ENCODE measurements at regions not wholly inside any gene's neighbourhood (a gene's known extent, or its start where the extent isn't known, plus 50 kb on each side); places are given as distances from the start of the nearest gene placed in this dataset.

- H3K9ac ChIP-seq (ENCODE audit: insufficient read depth in 1 of 2, low read depth in 2 of 2, low read length in 2 of 2): no peak overlapping the region
- H3K4me3 ChIP-seq: no peak overlapping the region
- DNase-seq (ENCODE audit: extremely low read depth in 1 of 4, low spot score in 3 of 4): no peak
- no peaks in the 10 kb centered on the region for H4K20me1 ChIP-seq (replicated peaks; ENCODE audit: control insufficient read depth, insufficient read depth, low read length)
- no TSS peak for BruUV-seq (replicated peaks)
- H3K36me3 ChIP-seq (ENCODE audit: control insufficient read depth, insufficient read depth, low read length): no peaks in the 10 kb centered on the region
- H3K4me2 ChIP-seq (ENCODE audit: insufficient read depth, low read length): no peak overlapping the region
- ChIA-PET POLR2A (interaction anchor here (0.6 to 0.7 kb wide), 2 partner anchors 14 to 299 kb away, joined by 3 read pairs; no protein-coding TSS in a partner anchor), CTCF (ENCODE audit: low intra/inter-chr PET ratio) (no interaction called here)
- no peaks in the 10 kb centered on the region for H3K9me3 ChIP-seq (replicated peaks; ENCODE audit: control insufficient read depth, insufficient read depth, low read depth, low read length)
- no peak for ATAC-seq
- no peak for FAIRE-seq
- H3K27me3 ChIP-seq (ENCODE audit: control insufficient read depth in 2 of 2, insufficient read depth in 2 of 2, low read length in 2 of 2): peaks cover 22 to 24% of the 10 kb centered on the region in 2 experiments; a peak in 4 of 5 replicates
- intact Hi-C loops (cut with micrococcal nuclease): no loop called here
- TF ChIP-seq TARDBP (IDR thresholded peaks at IDR 0.05) (no peak), TAF15 (IDR thresholded peaks at IDR 0.05; ENCODE audit: low read depth, low read length) (no peak), ZEB2 (IDR thresholded peaks at IDR 0.05) (no peak), ETV5 (CRISPR knock-in tag; IDR thresholded peaks at IDR 0.05; ENCODE audit: low read depth) (no peak), IRF2 (CRISPR knock-in tag; IDR thresholded peaks at IDR 0.05) (no peak), CBX3 (IDR thresholded peaks at IDR 0.05; ENCODE audit: borderline replicate concordance in 1 of 2, low read length in 2 of 2) (no peak), RBM22 (IDR thresholded peaks at IDR 0.05; ENCODE audit: low read depth, low read length, poor library complexity, severe bottlenecking) (no peak), CAMTA2 (CRISPR knock-in tag; conservative IDR thresholded peaks at IDR 0.05) (no peak), PHF21A (IDR thresholded peaks at IDR 0.05; ENCODE audit: borderline replicate concordance, low read depth) (no peak), CLOCK (CRISPR knock-in tag; IDR thresholded peaks at IDR 0.05; ENCODE audit: borderline replicate concordance) (no peak), FOSL1 (tag; conservative IDR thresholded peaks at IDR 0.05) (no peak)
- in situ Hi-C loops (cut with MboI): no loop called here
- no peaks in the 10 kb centered on the region for H3K79me2 ChIP-seq (ENCODE audit: control insufficient read depth, insufficient read depth, low read length)
- H2AFZ ChIP-seq (ENCODE audit: low read depth, low read length): no peak overlapping the region
- H3K27ac ChIP-seq (ENCODE audit: extremely low read depth, low read depth, low read length): no peak overlapping the region
- no peaks in the 10 kb centered on the region for H3K4me1 ChIP-seq (replicated peaks in 1 of 2; ENCODE audit: control insufficient read depth in 2 of 2, insufficient read depth in 2 of 2, low read length in 2 of 2)
- H3K9me1 ChIP-seq (ENCODE audit: control insufficient read depth, insufficient read depth, low read length): no peaks in the 10 kb centered on the region
- whole genome bisulfite sequencing (ENCODE audit: insufficient coverage, low coverage, missing lambda C conversion rate): 5% methylated on average over 4 of the region's 4 CpGs
Observed at GRCh38 chr1:38166461-38166860, 119.9 kb upstream of the POU3F1 start.

Data from K562 (cell line).